ENCODE measurements at regions not wholly inside any gene's neighbourhood (a gene's known extent, or its start where the extent isn't known, plus 50 kb on each side); places are given as distances from the start of the nearest gene placed in this dataset.

DNA sequence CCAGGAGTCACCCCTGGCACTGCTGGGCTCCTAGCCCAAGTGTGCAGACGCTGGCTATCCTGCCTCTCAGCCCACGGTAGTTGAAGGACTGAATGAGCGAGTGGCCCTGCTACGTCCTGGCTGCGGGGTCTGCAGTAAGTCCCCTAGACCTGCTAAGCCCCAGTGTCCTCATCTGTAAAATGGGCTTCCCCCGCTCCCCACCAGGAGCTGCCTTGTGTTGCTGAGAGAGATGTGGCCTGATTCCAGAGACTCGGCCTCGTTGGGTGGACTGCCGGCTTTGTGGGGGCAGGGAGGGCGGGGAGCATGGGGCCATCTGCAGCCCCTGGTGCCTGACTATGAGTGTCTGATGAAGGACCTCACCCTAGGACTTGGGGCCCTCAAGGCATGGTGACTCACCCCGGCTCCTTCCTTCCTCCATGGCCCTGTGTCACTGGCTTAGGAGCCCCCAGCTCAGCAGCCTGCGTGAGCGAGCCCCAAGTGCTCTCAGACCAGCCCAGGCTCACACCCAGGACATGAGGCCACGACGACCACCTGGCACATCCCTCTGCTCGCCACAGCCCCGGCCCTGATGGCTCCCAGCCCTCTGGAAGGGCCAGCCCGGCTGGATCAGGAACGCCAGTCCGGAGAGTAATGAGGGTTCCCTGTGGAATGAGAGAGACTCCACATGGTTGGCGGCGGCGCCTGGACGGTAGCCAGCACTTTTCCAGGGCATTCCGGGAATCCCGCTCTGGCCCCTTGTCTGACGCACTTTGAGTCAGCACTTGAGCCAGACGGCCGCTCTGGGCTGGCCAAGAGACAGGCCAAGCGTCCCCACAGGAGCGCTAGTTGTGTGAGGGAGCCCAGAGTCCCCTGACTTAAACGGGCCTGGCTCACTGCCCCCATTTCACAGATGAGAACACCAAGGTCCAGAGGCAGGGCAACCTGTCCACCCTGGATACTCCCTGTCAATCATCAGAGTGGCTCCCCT is 50.5 kb upstream of the SHISAL1 start:
- in situ Hi-C loops (cut with MboI; ENCODE audit: low pct_unique_long_range_greater_than_20kb, low sequenced_read_pairs, unreplicated experiment) = no loop called here
- no peak for DNase-seq (ENCODE audit: low spot score)
- no peak for TF ChIP-seq CTCF (IDR thresholded peaks at IDR 0.05; ENCODE audit: extremely low read depth, insufficient read depth, missing control alignments)

- no peak for TF ChIP-seq CTCF (IDR thresholded peaks at IDR 0.05; ENCODE audit: extremely low read depth, insufficient read depth, missing control alignments)
- no peak for DNase-seq (ENCODE audit: low spot score)
- in situ Hi-C loops (cut with MboI; ENCODE audit: low pct_unique_long_range_greater_than_20kb, low sequenced_read_pairs, unreplicated experiment) = no loop called here
These were observed 49.7 kb upstream of the SHISAL1 start for GRCh38 chr22:44362249-44363012.
